H1 (cell line): ENCODE measurements at regions not wholly inside any gene's neighbourhood (a gene's known extent, or its start where the extent isn't known, plus 50 kb on each side); places are given as distances from the start of the nearest gene placed in this dataset.

Experiments
- E2F6 ChIP-seq: IDR thresholded peaks from 2 replicates; pipeline ENCODE4 v1.6.1; 2012; ENCODE audit warnings: inconsistent platforms
- YY1 ChIP-seq: IDR thresholded peaks from 2 replicates; pipeline ENCODE4 v1.6.1; 2011; ENCODE audit warnings: low read depth, mild to moderate bottlenecking, low read length

- no peak for TF ChIP-seq E2F6
- no peak for TF ChIP-seq YY1
These were observed 101.3 kb upstream of the VAMP7 start (continued) for GRCh38 chrX:155779831-155780230.
